Glutamatergic neuron (in vitro differentiated cells): ENCODE measurements at regions not wholly inside any gene's neighbourhood (a gene's known extent, or its start where the extent isn't known, plus 50 kb on each side); places are given as distances from the start of the nearest gene placed in this dataset.

ENCODE experiments used
- DNase-seq: peaks from one replicate; pipeline ENCODE4 v3.0.0; 2022
- H3K27ac Mint-ChIP-seq: one replicate; pipeline ENCODE4 v1.8.0; 2020; ENCODE audit warnings: mild to moderate bottlenecking, mixed read lengths, inconsistent platforms; ENCODE audit not compliant: unreplicated experiment
- H3K27me3 Mint-ChIP-seq: one replicate; pipeline ENCODE4 v1.8.0; 2020; ENCODE audit warnings: mild to moderate bottlenecking, moderate library complexity, mixed read lengths, inconsistent platforms; ENCODE audit not compliant: unreplicated experiment
- H3K36me3 Mint-ChIP-seq: one replicate; pipeline ENCODE4 v1.8.0; 2020; ENCODE audit warnings: mild to moderate bottlenecking, mixed read lengths, inconsistent platforms; ENCODE audit not compliant: unreplicated experiment
- H3K4me1 Mint-ChIP-seq: one replicate; pipeline ENCODE4 v1.8.0; 2020; ENCODE audit warnings: mild to moderate bottlenecking, low read depth, mixed read lengths, inconsistent platforms; ENCODE audit not compliant: unreplicated experiment
- H3K4me3 Mint-ChIP-seq: one replicate; pipeline ENCODE4 v1.8.0; 2020; ENCODE audit warnings: mild to moderate bottlenecking, mixed read lengths, inconsistent platforms; ENCODE audit not compliant: unreplicated experiment
- H3K9me3 Mint-ChIP-seq: one replicate; pipeline ENCODE4 v1.8.0; 2020; ENCODE audit warnings: mild to moderate bottlenecking, moderate library complexity, mixed read lengths, inconsistent platforms; ENCODE audit not compliant: unreplicated experiment
- CTCF ChIP-seq: fragments of 200-600 bp; sonication (generic); IDR thresholded peaks from one replicate; pipeline ENCODE4 v1.5.0; 2021; ENCODE audit not compliant: partially characterized antibody, unreplicated experiment

GRCh38 chr4:182056866-182057265 lies 186.3 kb upstream of the TENM3 start:
- Mint-ChIP-seq H3K36me3 (no peaks in the 10 kb centered on the region), H3K9me3 (no peaks in the 10 kb centered on the region), H3K4me1 (no peaks in the 10 kb centered on the region), H3K27ac (no peak overlapping the region), H3K27me3 (no peaks in the 10 kb centered on the region), H3K4me3 (no peak overlapping the region)
- no peak for TF ChIP-seq CTCF
- no peak for DNase-seq

GRCh38 chr4:182062458-182062857 lies 180.7 kb upstream of the TENM3 start:
- DNase-seq: no peak
- Mint-ChIP-seq H3K36me3 (no peaks in the 10 kb centered on the region), H3K27me3 (no peaks in the 10 kb centered on the region), H3K9me3 (peaks cover 2% of the 10 kb centered on the region), H3K27ac (no peak overlapping the region), H3K4me1 (no peaks in the 10 kb centered on the region), H3K4me3 (no peak overlapping the region)
- TF ChIP-seq CTCF: no peak

- Mint-ChIP-seq H3K4me1 (no peaks in the 10 kb centered on the region), H3K27ac (no peak overlapping the region), H3K36me3 (no peaks in the 10 kb centered on the region), H3K9me3 (peaks cover 2% of the 10 kb centered on the region), H3K4me3 (no peak overlapping the region), H3K27me3 (no peaks in the 10 kb centered on the region)
- no peak for TF ChIP-seq CTCF
- no peak for DNase-seq
These were observed 180.3 kb upstream of the TENM3 start for GRCh38 chr4:182062936-182063335.

- Mint-ChIP-seq H3K27me3 (no peaks in the 10 kb centered on the region), H3K9me3 (peaks cover 2% of the 10 kb centered on the region), H3K4me1 (no peaks in the 10 kb centered on the region), H3K4me3 (no peak overlapping the region), H3K36me3 (no peaks in the 10 kb centered on the region), H3K27ac (no peak overlapping the region)
- no peak for TF ChIP-seq CTCF
- no peak for DNase-seq
These were observed 179.6 kb upstream of the TENM3 start for GRCh38 chr4:182063651-182064050.

GRCh38 chr4:182065255-182065654 lies 177.9 kb upstream of the TENM3 start:
- H3K9me3 Mint-ChIP-seq: peaks cover 2% of the 10 kb centered on the region
- no peak for DNase-seq
- H3K27ac Mint-ChIP-seq: no peak overlapping the region
- H3K27me3 Mint-ChIP-seq: no peaks in the 10 kb centered on the region
- H3K36me3 Mint-ChIP-seq: no peaks in the 10 kb centered on the region
- H3K4me3 Mint-ChIP-seq: no peak overlapping the region
- H3K4me1 Mint-ChIP-seq: no peaks in the 10 kb centered on the region
- TF ChIP-seq CTCF: no peak
